DND-41 (cell line): ENCODE measurements at regions not wholly inside any gene's neighbourhood (a gene's known extent, or its start where the extent isn't known, plus 50 kb on each side); places are given as distances from the start of the nearest gene placed in this dataset.
"Not testable (repeated sequence)": the region's sequence is repeated elsewhere in the genome, so short reads cannot be mapped to it uniquely, and the experiment has no call there.

ENCODE experiments used
- EZH2 ChIP-seq: IDR thresholded peaks from 3 replicates; pipeline ENCODE4 v1.6.1; 2012; ENCODE audit warnings: borderline replicate concordance, low read depth, mild to moderate bottlenecking, moderate library complexity, low read length, inconsistent platforms; ENCODE audit not compliant: severe bottlenecking
- TF ChIP-seq, protein P1 (sequence below): IDR thresholded peaks from 2 replicates; pipeline ENCODE4 v1.5.1; 2012; ENCODE audit warnings: borderline replicate concordance, low read length, moderate library complexity, mild to moderate bottlenecking; ENCODE audit not compliant: poor library complexity, severe bottlenecking; ENCODE audit errors: extremely low read depth

GRCh38 chr15:30490334-30490733 is 61.5 kb upstream of the GOLGA8Q start:
- TF ChIP-seq, protein P1, sequence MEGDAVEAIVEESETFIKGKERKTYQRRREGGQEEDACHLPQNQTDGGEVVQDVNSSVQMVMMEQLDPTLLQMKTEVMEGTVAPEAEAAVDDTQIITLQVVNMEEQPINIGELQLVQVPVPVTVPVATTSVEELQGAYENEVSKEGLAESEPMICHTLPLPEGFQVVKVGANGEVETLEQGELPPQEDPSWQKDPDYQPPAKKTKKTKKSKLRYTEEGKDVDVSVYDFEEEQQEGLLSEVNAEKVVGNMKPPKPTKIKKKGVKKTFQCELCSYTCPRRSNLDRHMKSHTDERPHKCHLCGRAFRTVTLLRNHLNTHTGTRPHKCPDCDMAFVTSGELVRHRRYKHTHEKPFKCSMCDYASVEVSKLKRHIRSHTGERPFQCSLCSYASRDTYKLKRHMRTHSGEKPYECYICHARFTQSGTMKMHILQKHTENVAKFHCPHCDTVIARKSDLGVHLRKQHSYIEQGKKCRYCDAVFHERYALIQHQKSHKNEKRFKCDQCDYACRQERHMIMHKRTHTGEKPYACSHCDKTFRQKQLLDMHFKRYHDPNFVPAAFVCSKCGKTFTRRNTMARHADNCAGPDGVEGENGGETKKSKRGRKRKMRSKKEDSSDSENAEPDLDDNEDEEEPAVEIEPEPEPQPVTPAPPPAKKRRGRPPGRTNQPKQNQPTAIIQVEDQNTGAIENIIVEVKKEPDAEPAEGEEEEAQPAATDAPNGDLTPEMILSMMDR = not testable (repeated sequence)
- TF ChIP-seq EZH2 = not testable (repeated sequence)
